SKM-1 (cell line): ENCODE measurements at regions not wholly inside any gene's neighbourhood (a gene's known extent, or its start where the extent isn't known, plus 50 kb on each side); places are given as distances from the start of the nearest gene placed in this dataset.
A peak's percentile ranks its signal among the peaks of the same experiment; 100 is the strongest.
"Not testable (repeated sequence)": the region's sequence is repeated elsewhere in the genome, so short reads cannot be mapped to it uniquely, and the experiment has no call there.

ENCODE experiments used
- DNase-seq: peaks from one replicate; lab custom pipeline; 2025; ENCODE audit not compliant: unreplicated experiment; lab: John Stamatoyannopoulos, UW

DNA sequence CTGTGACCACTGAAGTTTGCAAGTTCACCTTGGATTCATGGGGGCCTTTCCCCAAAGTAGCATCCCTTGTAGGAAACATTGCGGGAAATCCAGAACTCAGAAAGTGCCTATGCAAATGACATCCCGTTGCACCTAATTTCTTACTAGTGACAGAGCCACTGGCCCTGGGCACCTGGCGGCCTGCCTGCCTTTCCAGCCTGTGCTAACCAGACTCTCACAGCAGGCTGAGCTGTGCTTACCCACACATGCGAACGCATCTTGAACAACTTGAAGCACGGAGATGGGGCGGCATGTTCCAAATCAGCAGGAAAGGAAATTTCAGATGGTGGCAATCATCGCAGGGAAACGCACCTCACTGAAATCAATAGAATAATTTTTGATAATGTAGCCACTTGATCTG, 405.8 kb downstream of the TMEM182 start:
- DNase-seq: no peak

- DNase-seq: no peak
Observed at GRCh38 chr2:103169861-103170260, 408.0 kb downstream of the TMEM182 start.

DNA sequence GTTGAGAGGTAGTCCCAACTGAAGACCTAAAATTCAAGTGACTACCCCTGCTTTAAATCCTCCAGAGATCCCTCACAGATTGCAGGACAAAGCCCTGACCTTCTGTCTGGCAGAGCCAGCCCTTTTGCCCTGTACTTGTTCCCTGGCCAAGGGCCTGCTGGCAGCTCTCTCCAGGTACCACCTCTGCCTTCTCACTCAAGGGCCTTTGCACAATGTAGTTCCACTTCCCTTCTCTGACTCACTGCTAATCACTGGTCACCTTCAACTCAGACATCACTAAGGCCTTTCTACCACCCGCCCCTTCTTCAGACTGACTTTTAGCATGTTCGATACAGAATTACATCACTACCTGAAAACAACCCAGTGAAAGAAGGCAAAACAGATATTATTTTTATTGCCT, 411.0 kb downstream of the TMEM182 start:
- no peak for DNase-seq

GRCh38 chr2:103174711-103175110, 412.9 kb downstream of the TMEM182 start:
- DNase-seq: no peak

- DNase-seq: no peak
Observed at GRCh38 chr2:103176294-103176915, 414.6 kb downstream of the TMEM182 start.

GRCh38 chr2:103179798-103180197, 418.0 kb downstream of the TMEM182 start:
- DNase-seq: no peak

DNA sequence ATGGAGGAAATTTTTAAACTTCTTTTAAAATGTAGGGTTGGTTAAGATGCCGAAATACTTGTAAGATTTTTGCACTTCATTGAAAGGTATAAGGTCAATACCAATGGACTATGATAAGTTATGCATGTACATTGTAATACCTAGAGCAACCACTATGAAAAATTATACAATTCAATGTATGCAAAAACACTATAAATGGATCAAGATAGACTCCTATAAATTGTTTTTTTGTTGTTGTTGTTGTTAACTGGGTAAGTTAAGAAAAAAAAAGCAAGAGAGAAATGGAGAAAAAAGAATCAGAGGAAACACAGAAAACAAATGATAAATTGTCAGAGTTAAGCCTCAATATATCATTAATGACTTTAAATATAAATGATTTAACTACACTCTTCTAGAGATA, 421.2 kb downstream of the TMEM182 start:
- DNase-seq: no peak

DNA sequence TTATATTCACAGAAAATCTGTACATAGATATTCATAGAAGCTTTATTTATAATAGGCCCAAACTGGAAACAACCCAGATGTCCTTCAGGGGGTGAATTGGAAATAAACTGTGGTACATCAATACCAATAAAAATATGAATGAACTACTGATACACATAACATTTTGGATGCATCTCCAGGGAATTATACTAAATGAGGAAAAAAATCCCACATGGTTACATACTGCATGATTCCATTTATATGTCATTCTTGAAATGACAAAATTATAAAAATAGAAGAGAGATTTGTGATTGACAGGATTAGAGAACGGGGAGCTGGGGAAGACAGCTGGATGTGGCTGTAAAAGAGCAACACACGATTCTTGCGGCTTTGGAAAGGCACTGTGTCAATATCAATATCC, 435.0 kb downstream of the TMEM182 start:
- no peak for DNase-seq

DNA sequence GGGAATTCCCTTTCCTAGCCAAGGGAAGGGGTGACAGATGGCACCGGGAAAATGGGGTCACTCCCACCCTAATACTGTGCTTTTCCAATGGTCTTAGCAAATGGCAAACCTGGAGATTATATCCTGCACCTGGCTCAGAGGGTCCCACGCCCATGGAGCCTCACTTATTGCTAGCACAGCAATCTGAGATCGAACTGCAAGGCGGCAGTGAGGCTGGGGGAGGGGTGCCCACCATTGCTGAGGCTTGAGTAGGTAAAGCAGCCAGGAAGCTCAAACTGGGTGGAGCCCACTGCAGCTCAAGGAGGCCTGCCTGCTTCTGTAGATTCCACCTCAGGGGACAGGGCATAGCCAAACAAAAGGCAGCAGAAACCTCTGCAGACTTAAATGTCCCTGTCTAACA, 438.9 kb downstream of the TMEM182 start:
- not testable (repeated sequence) for DNase-seq

DNA sequence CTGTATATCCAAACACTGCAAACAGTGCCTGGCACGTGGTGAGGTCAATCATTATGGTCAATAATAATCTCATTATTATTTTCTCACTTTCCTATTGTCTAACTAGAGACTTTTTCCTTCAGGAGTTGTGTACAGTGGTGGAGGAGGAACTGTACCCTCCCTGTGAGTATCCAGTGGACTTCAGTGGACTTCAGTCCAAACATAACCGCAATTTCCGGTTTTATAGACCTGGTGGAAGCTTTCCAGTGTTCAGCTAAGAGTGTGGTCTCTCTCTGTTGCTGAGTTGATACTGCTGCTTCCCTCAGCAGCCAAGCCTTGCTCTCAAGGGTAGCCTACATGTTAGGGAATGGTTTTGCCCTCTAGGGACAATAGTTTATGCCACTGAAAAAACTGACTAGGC, 447.1 kb downstream of the TMEM182 start:
- no peak for DNase-seq

- no peak for DNase-seq
Observed at GRCh38 chr2:103213028-103213542, 451.3 kb downstream of the TMEM182 start.

- no peak for DNase-seq
Observed at GRCh38 chr2:103218516-103218915, 456.7 kb downstream of the TMEM182 start.

DNA sequence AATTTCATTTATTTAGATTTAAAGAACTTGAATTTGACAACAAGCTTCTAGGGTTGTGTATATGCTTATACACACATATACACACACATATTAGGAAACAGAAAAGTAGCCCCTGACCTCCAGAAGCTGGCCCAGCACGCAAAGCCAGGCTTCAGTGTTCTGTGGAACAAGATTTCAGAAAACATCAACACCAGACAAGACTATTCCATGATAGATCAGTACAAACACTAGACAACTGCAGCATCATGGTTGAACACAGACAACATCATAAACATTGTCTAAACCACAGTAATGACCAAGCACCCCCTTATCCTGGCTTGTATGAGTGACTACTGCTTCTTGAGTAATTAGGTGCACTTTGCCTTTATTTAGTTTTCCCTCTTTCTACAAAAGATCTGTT, 457.6 kb downstream of the TMEM182 start:
- no peak for DNase-seq

- no peak for DNase-seq
Observed at GRCh38 chr2:103222969-103223368, 461.1 kb downstream of the TMEM182 start.

DNA sequence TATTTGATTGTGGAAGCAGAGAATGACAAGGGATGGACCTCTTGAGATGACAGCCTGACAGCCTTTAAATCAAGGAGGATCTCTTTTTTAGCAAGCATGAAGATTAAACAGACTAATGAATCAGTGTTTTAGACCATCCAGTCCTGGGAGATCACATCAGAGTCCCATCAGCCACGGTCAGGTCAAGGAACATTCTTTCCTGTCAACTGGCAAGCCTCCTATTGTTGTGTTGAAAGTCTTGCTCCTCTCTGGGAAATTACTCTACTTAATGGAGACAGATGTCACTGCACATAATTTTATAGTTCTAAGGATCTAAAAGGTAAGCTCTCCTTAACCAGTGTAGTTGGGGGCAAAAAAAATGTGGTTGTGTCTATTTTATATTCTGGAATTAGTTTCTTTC, 469.0 kb downstream of the TMEM182 start:
- no peak for DNase-seq

GRCh38 chr2:103232865-103233264, 471.0 kb downstream of the TMEM182 start:
- no peak for DNase-seq

DNA sequence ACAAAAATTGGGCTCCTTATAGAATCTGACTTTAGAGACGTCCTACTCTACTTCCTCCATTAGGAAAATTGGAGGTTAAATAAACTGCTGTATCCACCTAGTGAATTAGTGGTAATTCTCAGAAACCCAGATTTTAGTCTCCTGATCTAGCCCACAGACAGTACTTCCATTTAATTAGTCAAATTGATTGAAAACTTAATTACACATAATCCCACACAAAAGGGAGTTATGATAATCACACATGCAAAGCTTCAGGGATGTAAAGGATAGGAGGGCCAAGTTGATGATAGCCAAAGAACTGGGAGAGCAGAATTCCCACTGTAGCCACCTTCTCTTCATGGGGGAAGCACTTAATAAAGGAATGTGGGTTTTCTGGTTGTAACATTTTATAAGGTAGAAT, 471.9 kb downstream of the TMEM182 start:
- DNase-seq: no peak

- no peak for DNase-seq
Observed at GRCh38 chr2:103235283-103235682, 473.5 kb downstream of the TMEM182 start.

DNA sequence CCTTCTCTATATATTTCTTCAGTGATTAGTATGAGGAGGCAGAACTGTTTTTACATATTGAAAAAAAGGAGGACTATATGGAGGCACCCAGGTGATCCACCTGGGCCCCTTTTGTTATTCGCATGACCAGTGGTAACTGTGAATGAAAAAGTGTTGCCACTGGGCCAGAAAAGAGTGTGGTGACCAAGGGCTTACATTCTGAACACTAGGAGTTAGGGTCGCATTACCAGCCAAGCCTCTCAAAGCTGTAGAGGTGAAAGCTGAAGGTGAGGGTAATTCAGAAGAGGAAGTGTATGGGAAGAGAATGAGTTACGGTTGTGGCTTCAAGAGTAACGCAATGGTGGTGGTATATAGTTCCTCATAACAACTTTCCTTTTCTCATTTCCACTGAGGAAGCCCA, 487.6 kb downstream of the TMEM182 start:
- peak; percentile 76 for DNase-seq

- no peak for DNase-seq
Observed at GRCh38 chr2:103252781-103253180, 490.9 kb downstream of the TMEM182 start.

DNA sequence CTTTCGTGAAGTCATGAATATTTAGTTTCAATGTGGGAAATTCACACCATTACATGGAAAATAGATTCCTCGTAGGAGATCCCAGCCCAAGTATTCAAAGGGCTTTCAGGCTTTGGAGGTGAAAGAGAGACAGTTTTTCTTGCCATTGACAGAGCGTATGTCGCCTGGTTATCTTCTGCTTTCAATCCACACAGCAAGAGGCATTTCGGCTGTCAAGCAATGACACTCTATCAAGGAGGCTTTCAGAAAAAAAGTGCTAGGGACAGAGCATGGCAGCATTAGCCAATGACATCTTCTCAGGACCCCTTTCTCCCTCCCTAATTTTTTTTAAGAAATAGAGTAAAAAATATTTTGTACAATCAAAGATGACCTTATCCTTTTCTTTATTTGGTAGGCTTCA, 492.8 kb downstream of the TMEM182 start:
- DNase-seq: no peak

DNA sequence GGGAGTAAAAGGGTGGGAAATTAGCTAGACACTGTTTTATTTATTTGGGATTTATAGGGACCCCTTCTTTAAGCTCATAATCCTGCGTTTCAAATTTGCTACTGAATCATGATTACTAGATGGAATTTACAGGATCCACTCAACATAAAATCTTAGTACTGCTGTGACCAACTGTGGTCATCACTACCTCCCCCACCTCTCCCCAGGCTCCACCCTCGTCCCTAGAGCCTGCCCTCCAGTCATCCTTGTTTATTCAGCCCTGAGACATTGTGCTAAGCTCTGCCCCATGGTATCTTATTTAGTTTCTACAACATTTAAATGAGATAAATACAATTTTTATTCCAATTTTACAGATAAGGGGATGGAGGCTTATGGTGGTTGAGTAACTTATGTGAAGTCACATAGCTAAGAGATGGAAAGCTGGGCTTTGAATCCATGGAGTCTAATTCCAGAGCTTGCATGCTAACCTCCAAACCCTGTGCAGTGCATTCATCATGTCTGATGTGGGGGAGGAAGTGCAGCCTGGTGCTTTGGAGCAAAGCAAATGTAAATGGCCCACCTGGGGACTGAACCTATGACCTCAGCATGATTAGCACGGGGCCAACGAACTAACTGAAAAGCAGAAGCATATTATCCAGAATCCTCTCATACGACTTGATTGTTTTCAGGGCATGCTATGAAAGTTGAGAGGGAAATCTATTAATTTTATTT, 502.4 kb downstream of the TMEM182 start:
- DNase-seq: no peak

DNA sequence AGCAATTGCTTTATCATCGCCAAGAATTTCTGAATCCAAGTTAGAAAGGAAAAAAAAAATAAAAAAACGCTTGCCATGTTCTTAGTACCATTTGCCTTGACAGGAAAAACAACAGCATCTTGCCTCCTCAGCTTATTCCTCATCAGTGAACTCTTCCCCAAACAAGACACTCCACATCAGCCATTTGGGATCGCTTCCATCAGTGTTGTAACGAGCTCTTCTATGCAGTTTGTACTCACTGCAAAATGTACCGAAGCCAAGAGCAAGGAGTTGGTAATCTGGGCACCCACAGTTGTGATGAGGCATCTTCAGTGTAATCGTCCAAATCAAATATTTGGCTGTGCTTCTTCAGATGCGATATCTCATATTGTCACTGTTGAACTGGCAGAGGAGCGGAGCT, 503.7 kb downstream of the TMEM182 start:
- no peak for DNase-seq
